ENCODE measurements at regions not wholly inside any gene's neighbourhood (a gene's known extent, or its start where the extent isn't known, plus 50 kb on each side); places are given as distances from the start of the nearest gene placed in this dataset.

DNA sequence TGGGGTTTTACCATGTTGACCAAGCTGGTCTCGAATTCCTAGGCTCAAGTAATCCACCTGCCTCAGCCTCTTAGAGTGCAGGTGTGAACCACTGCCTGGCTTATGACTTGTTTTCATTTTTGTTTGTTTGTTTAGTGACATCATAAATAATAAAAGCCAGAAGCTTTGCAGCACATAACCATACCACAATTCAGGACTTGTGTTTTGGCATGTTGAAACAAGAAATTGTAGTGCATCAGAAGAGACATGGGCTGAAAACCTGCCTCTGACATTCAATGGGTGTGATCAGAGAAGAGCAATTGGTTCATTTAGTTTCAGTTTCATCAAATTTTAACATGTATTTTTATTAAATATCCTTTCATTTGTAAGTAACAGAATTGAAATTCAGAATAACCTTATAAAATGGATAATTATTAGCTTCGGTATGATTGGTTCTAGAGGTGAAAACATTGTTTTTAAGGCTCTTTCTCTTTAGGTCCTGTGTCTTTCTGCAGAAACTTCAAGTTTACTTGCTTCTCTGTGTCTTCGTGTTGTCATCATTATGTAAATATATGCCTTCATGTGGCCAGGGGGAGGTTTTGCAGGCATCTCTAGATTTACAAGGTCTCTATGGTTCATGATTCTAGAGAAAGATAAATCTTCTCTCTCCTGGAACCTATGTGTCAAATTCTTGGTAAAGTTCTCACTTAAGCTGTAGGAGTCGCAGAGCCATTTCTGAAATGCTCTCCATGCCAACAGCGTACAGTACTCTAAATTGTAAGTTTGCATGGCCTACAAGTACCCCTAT, 312.0 kb downstream of the KCNC2 start:
- TF ChIP-seq, protein P1, sequence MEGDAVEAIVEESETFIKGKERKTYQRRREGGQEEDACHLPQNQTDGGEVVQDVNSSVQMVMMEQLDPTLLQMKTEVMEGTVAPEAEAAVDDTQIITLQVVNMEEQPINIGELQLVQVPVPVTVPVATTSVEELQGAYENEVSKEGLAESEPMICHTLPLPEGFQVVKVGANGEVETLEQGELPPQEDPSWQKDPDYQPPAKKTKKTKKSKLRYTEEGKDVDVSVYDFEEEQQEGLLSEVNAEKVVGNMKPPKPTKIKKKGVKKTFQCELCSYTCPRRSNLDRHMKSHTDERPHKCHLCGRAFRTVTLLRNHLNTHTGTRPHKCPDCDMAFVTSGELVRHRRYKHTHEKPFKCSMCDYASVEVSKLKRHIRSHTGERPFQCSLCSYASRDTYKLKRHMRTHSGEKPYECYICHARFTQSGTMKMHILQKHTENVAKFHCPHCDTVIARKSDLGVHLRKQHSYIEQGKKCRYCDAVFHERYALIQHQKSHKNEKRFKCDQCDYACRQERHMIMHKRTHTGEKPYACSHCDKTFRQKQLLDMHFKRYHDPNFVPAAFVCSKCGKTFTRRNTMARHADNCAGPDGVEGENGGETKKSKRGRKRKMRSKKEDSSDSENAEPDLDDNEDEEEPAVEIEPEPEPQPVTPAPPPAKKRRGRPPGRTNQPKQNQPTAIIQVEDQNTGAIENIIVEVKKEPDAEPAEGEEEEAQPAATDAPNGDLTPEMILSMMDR (IDR thresholded peaks at IDR 0.05): no peak
- no peak for TF ChIP-seq POLR2A (IDR thresholded peaks at IDR 0.05)

All from testis (tissue), 2 donors.